ENCODE measurements at regions not wholly inside any gene's neighbourhood (a gene's known extent, or its start where the extent isn't known, plus 50 kb on each side); places are given as distances from the start of the nearest gene placed in this dataset.

DNA sequence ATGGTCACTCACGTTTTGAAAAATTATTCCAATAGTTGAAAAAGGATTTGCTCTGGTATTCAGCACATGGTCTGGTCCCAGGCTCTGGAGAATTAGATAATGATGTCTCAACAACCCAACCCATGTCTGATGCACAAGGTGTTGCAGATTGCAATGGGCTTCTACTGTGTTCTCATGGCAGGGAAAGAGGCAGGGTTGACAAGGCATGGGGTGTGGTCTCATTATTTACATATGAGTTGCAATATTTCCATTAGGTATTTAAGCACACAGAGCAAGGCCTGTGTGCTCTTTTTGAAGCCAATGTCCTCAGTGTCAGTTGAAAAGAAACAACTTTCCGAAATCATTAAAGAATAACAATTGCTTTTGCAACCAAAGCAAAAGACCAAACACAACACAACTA is 381.9 kb upstream of the PBX1 start:
- TF ChIP-seq, protein P1, sequence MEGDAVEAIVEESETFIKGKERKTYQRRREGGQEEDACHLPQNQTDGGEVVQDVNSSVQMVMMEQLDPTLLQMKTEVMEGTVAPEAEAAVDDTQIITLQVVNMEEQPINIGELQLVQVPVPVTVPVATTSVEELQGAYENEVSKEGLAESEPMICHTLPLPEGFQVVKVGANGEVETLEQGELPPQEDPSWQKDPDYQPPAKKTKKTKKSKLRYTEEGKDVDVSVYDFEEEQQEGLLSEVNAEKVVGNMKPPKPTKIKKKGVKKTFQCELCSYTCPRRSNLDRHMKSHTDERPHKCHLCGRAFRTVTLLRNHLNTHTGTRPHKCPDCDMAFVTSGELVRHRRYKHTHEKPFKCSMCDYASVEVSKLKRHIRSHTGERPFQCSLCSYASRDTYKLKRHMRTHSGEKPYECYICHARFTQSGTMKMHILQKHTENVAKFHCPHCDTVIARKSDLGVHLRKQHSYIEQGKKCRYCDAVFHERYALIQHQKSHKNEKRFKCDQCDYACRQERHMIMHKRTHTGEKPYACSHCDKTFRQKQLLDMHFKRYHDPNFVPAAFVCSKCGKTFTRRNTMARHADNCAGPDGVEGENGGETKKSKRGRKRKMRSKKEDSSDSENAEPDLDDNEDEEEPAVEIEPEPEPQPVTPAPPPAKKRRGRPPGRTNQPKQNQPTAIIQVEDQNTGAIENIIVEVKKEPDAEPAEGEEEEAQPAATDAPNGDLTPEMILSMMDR (IDR thresholded peaks at IDR 0.05 in 2 of 3, conservative IDR thresholded peaks at IDR 0.05 in 1 of 3; ENCODE audit: insufficient read depth in 2 of 3, low read depth in 1 of 3, low read length in 3 of 3): no peak
- TF ChIP-seq, protein P2, sequence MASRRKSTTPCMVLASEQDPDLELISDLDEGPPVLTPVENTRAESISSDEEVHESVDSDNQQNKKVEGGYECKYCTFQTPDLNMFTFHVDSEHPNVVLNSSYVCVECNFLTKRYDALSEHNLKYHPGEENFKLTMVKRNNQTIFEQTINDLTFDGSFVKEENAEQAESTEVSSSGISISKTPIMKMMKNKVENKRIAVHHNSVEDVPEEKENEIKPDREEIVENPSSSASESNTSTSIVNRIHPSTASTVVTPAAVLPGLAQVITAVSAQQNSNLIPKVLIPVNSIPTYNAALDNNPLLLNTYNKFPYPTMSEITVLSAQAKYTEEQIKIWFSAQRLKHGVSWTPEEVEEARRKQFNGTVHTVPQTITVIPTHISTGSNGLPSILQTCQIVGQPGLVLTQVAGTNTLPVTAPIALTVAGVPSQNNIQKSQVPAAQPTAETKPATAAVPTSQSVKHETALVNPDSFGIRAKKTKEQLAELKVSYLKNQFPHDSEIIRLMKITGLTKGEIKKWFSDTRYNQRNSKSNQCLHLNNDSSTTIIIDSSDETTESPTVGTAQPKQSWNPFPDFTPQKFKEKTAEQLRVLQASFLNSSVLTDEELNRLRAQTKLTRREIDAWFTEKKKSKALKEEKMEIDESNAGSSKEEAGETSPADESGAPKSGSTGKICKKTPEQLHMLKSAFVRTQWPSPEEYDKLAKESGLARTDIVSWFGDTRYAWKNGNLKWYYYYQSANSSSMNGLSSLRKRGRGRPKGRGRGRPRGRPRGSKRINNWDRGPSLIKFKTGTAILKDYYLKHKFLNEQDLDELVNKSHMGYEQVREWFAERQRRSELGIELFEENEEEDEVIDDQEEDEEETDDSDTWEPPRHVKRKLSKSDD (conservative IDR thresholded peaks at IDR 0.05; ENCODE audit: low read length): no peak
- TF ChIP-seq, protein P3, sequence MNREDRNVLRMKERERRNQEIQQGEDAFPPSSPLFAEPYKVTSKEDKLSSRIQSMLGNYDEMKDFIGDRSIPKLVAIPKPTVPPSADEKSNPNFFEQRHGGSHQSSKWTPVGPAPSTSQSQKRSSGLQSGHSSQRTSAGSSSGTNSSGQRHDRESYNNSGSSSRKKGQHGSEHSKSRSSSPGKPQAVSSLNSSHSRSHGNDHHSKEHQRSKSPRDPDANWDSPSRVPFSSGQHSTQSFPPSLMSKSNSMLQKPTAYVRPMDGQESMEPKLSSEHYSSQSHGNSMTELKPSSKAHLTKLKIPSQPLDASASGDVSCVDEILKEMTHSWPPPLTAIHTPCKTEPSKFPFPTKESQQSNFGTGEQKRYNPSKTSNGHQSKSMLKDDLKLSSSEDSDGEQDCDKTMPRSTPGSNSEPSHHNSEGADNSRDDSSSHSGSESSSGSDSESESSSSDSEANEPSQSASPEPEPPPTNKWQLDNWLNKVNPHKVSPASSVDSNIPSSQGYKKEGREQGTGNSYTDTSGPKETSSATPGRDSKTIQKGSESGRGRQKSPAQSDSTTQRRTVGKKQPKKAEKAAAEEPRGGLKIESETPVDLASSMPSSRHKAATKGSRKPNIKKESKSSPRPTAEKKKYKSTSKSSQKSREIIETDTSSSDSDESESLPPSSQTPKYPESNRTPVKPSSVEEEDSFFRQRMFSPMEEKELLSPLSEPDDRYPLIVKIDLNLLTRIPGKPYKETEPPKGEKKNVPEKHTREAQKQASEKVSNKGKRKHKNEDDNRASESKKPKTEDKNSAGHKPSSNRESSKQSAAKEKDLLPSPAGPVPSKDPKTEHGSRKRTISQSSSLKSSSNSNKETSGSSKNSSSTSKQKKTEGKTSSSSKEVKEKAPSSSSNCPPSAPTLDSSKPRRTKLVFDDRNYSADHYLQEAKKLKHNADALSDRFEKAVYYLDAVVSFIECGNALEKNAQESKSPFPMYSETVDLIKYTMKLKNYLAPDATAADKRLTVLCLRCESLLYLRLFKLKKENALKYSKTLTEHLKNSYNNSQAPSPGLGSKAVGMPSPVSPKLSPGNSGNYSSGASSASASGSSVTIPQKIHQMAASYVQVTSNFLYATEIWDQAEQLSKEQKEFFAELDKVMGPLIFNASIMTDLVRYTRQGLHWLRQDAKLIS (CRISPR knock-in tag; IDR thresholded peaks at IDR 0.05): no peak
- TF ChIP-seq, protein P4, sequence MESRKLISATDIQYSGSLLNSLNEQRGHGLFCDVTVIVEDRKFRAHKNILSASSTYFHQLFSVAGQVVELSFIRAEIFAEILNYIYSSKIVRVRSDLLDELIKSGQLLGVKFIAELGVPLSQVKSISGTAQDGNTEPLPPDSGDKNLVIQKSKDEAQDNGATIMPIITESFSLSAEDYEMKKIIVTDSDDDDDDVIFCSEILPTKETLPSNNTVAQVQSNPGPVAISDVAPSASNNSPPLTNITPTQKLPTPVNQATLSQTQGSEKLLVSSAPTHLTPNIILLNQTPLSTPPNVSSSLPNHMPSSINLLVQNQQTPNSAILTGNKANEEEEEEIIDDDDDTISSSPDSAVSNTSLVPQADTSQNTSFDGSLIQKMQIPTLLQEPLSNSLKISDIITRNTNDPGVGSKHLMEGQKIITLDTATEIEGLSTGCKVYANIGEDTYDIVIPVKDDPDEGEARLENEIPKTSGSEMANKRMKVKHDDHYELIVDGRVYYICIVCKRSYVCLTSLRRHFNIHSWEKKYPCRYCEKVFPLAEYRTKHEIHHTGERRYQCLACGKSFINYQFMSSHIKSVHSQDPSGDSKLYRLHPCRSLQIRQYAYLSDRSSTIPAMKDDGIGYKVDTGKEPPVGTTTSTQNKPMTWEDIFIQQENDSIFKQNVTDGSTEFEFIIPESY (CRISPR knock-in tag; IDR thresholded peaks at IDR 0.05): no peak
- TF ChIP-seq, protein P5, sequence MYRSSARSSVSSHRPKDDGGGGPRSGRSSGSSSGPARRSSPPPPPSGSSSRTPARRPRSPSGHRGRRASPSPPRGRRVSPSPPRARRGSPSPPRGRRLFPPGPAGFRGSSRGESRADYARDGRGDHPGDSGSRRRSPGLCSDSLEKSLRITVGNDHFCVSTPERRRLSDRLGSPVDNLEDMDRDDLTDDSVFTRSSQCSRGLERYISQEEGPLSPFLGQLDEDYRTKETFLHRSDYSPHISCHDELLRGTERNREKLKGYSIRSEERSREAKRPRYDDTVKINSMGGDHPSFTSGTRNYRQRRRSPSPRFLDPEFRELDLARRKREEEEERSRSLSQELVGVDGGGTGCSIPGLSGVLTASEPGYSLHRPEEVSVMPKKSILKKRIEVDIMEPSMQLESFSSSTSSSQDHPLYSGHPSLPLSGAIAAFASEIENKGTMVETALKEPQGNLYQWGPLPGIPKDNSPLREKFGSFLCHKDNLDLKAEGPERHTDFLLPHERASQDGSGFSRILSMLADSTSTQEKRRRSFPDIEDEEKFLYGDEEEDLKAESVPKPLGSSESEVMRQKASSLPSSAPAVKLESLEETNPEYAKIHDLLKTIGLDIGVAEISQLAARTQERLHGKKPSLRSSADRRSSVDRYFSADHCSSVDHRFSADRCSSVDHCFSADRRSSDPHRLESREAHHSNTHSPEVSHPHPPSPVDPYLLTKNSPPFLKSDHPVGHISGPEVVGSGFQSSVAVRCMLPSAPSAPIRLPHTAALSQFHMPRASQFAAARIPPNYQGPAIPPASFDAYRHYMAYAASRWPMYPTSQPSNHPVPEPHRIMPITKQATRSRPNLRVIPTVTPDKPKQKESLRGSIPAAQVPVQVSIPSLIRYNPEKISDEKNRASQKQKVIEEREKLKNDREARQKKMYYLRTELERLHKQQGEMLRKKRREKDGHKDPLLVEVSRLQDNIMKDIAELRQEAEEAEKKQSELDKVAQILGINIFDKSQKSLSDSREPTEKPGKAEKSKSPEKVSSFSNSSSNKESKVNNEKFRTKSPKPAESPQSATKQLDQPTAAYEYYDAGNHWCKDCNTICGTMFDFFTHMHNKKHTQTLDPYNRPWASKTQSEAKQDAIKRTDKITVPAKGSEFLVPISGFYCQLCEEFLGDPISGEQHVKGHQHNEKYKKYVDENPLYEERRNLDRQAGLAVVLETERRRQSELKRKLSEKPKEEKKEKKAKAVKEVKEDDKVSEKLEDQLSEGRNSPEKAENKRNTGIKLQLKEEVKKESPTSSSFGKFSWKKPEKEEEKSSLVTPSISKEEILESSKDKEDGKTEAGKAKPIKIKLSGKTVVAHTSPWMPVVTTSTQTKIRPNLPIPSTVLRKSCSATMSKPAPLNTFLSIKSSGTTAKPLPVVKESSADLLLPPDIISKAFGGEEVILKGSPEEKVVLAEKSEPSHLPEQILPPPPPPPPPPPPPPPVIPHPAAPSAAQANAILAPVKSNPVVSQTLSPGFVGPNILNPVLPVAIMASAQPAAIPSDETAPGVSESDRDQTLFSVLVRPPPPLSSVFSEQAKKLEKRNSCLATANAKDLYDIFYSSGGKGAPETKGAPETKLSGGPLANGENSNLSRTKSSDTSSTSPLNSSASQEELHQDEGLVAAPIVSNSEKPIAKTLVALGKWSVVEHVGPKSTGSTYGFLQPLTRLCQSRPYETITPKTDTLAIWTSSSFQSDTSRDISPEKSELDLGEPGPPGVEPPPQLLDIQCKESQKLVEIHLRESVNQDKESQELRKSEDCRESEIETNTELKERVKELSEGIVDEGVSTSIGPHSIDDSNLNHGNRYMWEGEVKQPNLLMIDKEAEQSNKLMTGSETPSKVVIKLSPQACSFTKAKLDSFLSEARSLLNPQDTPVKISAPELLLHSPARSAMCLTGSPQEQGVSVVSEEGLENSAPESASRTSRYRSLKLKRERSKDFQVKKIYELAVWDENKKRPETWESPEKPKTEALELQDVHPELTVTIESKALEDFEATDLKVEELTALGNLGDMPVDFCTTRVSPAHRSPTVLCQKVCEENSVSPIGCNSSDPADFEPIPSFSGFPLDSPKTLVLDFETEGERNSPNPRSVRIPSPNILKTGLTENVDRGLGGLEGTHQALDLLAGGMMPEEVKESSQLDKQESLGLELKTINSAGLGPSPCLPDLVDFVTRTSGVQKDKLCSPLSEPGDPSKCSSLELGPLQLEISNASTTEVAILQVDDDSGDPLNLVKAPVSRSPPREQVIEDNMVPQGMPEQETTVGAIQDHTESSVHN (IDR thresholded peaks at IDR 0.05; ENCODE audit: borderline replicate concordance in 1 of 2, low read depth in 1 of 2): no peak
- TF ChIP-seq ZNF785 (CRISPR knock-in tag; IDR thresholded peaks at IDR 0.05) (no peak), NR2C2 (CRISPR knock-in tag; IDR thresholded peaks at IDR 0.05) (no peak), NR2C2 (tag; IDR thresholded peaks at IDR 0.05) (no peak), ZZZ3 (IDR thresholded peaks at IDR 0.05) (no peak)

Data from K562 (cell line).